SKM-1 treated with dmso at 0.1 percent for 144 hours (cell line): ENCODE measurements at regions not wholly inside any gene's neighbourhood (a gene's known extent, or its start where the extent isn't known, plus 50 kb on each side); places are given as distances from the start of the nearest gene placed in this dataset.
"Not testable (repeated sequence)": the region's sequence is repeated elsewhere in the genome, so short reads cannot be mapped to it uniquely, and the experiment has no call there.

Source experiments
- DNase-seq: peaks from one replicate; lab custom pipeline; 2025; ENCODE audit not compliant: unreplicated experiment; lab: John Stamatoyannopoulos, UW

DNA sequence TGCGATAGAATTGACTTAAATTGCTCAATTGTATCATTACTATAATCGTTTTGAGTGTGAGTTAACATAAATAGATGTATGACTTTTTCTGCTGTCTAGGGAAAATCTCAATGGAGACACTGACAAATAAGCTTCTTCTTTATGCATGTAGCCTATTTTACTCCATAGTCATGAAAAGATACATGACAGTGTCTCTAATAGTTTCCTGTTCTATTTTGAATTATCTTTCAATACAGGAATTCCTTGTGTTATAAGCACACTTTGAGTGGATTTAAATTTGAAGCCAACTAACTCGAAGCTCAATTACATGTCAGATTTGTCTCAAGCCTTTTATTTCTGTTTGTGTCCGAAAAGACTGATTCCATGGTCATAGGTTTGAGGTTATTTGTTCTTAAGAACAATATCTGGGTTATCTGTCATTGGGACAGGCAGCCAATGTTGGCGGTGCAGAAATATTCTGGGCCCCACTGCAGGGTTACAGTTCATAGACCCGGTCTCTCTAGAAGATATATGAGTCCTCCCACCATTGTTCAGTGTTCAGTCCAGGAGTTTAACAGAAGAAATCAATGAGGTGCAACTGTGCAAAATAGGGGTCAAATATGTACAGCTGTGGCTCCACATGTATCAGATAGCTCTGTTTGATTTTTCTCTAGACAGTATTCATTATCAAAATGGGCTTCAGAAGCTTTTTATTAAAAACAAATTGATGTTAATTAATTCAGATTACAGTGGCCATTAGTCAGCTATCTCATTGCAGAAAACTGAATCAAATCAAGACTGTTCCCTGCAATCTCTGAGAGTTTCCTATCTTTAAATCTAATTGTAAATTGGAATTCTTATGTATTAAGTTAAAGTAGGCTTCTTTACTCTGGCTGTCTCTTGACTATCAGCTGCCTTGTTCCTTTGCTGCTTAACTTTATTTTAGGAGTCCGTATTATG is 1238.8 kb downstream of the NXPH1 start:
- no peak for DNase-seq

DNA sequence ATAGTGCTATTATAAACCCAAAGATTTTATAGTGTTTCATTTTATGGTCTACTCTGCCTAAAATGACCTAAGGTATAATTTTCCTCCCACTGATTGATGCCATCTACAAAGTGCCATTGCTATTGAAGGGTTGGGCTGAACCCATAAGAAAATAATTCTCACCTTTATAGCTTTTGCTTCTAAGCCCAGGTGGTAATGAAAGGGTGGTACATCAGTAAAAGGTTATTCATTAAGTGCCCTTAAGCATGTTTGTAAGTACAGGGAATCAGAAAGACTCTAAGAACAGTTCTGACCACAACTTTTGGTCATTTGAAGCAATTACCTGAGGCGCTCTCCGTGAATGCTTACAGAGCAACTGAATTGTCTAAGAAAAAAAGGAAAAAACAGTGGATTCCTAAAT is 1247.3 kb downstream of the NXPH1 start:
- no peak for DNase-seq

DNA sequence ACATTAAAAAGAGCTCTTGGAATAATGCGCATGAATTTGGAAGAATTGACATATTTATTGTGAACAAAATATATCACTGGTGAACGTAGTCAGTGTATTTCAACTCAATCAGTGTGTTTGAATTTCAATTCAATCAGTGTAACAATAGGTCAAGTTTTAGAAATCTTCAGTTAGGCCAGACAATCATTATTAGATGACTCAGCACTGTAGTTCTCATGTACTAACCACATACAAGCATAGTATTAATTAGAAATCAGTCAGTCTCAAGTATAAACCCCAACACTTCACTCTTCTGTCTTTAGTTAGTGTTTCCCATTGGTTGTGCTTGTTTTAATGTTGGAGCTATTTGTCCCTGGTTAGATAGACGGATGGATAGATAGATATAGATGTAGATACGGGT is 1247.9 kb downstream of the NXPH1 start:
- DNase-seq, result no peak

DNA sequence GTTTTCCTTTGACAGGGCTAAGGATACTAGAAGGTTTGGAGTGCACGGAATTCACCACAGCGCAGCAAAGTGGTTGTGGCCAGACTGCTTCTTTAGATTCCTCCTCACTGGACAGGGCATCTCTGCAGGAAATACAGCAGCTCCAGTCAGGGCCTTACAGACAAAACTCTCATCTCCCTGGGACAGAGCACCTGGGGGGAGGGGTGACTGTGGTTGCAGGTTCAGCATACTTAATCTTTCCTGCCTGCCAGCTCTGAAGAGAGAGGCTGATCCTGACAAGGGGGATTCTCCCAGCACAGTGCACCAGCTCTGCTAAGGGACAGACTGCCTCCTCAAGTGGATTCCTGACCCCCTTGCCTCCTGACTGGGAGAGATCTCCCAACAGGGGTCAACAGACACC is 1257.9 kb downstream of the NXPH1 start:
- DNase-seq, result no peak

DNA sequence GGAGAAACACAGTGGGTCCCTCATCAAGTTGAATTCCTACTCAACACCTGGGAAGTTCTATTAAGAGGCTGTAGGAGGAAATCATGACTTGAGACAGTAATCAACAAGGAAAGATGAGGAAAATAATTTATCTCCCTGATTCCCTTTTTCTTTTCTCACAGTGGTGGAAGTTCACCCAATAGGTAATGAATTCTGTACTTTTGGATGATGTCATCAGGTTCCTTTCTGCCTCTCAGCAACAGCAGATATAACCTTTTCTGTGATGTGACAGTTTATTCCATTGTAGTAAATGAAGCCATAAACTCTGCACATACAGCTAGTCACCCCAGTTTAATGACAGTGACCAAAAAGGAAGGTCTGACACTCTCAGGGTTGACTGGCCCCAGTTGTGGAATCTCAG is 1265.0 kb downstream of the NXPH1 start:
- no peak for DNase-seq

DNA sequence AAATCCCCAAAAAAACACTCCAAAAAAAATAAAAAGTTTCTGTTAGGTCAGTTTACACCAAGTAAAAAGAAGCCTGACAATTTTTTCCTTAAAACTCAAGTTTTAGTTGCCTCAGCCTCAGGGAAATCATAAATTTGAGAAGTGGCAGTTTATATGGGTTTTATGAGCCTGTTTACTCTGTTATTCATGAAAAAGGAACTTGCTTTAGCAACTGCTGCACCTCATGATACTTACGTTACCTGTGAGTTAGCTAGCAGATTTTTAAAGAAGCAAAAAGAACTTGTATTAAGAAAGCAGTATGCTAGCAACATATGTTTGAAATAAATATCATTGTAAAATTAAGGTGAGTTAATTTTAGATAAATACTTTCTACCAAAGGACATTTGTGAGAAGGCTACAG is 1264.5 kb upstream of the PHF14 start:
- DNase-seq, result no peak

DNA sequence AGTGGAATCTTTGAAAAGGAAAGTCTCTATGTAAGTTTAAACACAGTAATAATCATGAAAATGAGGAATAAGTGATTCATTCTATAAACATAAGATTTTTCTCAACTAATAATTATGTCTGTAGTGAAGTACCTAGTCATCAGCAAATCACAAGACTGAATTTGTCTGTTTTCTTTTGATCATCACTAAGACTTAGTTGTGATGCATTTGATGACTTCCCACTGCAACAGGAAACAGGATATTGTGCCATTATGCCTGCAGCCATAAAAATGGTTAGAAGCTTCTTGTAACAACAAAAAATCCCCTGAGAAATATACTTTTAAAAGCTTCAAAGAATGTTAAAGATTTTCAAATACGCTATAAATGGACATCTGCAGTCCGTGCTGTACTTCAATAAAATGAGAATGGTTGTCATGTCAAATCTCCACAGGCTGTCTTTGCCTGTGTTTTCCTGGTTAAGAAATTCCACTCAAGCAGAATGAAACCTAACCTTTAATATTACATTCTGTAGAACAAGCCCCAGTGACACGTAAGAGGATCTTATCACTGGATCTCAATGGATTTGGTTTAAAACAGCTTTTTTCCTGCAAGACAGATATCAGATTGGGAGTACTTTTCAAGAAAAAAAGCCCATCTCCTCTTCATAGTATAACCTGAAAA is 1262.3 kb upstream of the PHF14 start:
- DNase-seq, result no peak

DNA sequence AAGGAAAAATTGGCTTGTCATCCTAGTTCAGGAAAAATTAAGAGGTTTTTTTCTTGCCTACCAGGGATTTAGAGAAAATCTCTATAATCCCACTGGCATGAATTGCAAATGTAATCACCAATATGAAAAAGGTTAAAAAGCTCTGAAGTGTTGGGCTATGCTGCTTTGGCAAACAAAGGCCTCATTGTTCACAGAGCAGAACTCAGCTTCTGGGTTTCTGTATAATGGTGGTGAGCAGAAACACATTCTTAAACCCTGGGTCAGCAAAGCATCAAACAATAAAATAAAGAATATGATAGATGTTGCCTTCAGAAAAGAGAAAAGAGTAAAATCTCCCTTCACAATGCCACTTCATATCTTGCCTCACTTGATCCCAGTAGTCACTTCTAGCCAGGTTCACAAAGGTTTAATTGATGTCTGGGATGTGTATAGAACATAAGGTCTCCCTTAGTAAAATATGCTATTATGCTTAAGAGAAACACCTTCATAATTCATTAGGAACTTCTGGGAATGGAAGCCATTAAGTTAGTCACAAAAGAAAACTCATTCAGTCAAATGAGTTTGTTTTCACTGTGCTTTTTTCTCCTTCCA is 1255.5 kb upstream of the PHF14 start:
- DNase-seq, result no peak

DNA sequence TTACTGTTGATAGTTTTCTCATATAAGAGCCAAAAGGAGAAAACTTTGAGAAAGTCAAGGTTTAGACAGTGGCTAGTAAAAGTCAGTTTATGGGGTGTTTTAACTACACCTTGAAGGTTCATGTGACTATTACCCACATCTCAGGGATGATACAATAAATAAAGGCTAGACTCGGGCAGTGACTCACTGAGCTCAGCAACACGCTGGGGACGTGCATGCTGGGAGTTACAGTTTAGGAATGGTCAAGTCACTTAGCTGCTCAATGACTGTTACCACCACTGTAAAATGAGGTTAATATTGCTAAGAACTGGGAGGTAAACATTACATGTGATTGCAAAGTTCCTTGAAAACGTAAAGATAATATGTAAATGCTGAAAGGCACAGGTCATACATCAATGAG is 1254.4 kb upstream of the PHF14 start:
- DNase-seq, result no peak

DNA sequence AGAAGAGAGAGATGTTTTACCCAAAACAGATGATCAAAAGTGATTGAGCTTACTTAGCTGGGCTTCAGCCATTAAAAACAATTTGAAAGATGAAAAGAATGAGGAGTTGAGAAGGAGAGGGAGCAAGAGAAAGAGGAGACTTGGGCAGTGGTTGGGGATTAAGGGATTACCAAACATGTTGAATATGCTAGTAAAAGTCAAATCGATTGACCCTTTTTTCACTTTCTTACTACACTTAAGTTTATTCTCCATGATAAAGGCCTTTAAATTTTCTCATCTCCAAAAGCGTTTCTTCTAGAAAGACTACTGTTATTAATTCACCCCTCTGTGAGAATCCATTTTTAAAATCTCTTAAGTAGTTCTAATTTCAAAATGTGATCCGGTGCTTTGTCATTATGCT is 1254.0 kb upstream of the PHF14 start:
- no peak for DNase-seq

DNA sequence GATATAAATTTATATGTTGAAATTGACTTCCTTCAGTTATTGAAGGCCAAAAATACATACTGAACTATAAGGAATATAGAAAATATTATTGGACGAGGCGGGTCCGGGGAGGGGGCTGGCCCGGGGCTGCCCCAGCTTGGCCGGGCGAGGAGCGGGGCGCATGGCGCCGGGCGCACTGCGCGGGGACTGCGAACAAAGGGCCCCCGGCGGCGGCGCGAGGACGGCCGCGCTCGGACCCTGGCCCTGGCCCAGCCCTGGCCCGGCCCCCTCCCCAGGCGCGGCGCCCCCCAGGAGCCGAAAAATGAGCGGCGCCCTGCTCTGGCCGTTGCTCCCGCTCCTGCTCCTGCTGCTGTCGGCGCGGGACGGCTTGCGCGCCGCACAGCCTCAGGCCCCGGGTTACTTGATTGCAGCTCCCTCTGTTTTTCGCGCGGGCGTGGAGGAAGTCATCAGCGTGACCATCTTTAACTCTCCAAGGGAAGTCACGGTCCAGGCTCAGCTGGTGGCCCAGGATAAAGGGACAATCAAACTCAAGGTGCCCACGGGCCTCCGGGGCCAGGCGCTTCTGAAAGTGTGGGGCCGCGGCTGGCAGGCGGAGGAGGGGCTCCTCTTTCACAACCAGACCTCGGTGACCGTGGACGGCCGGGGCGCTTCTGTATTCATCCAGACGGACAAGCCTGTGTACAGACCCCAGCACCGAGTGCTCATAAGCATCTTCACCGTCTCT is 1247.6 kb upstream of the PHF14 start:
- not testable (repeated sequence) for DNase-seq

DNA sequence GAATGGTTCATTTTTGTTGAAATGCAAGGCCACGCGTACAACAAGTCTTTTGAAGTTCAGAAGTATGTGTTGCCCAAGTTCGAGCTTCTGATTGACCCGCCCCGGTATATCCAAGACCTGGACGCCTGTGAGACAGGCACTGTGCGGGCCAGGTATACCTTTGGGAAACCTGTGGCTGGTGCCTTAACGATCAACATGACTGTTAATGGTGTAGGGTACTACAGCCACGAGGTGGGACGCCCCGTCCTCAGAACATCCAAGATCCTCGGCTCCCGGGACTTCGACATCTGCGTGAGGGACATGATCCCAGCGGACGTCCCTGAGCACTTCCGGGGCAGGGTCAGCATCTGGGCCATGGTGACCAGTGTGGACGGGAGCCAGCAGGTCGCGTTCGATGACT is 1246.9 kb upstream of the PHF14 start:
- DNase-seq, result not testable (repeated sequence)

DNA sequence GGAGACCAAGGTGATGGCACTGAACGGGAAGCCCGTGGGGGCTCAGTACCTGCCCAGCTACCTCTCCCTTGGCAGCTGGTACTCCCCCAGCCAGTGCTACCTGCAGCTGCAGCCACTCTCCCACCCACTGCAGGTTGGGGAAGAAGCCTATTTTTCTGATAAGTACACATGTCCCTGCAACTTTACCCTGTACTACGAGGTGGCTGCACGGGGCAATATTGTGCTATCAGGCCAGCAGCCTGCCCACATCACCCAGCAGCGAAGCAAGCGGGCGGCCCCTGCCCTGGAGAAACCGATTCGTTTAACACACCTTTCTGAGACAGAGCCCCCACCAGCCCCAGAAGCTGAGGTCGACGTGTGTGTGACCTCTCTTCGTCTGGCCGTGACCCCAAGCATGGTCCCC is 1246.2 kb upstream of the PHF14 start:
- not testable (repeated sequence) for DNase-seq

DNA sequence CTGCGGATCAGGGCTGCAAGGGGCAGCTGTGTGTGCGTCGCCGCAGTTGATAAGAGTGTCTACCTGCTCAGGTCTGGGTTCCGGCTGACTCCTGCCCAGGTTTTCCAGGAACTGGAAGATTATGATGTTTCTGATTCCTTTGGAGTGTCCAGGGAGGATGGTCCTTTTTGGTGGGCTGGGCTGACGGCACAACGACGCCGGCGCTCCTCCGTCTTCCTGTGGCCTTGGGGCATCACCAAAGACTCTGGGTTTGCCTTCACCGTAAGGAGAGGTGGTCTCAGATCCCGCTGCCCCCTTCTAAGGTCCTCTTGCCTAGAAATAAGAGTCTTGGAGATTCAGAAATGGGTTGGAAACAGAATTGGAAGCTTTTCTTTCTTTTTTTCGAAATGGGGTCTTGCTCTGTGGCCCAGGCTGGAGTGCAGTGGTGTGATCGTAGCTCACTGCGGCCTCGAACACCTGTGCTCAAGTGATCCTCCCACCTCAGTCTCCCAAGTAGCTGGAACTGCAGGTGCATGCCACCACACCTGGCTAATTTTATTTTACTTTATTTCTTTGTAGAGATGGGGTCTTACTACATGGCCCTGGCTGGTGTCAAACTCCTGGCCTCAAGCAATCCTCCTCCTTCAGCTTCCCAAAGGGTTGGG is 1245.5 kb upstream of the PHF14 start:
- not testable (repeated sequence) for DNase-seq

DNA sequence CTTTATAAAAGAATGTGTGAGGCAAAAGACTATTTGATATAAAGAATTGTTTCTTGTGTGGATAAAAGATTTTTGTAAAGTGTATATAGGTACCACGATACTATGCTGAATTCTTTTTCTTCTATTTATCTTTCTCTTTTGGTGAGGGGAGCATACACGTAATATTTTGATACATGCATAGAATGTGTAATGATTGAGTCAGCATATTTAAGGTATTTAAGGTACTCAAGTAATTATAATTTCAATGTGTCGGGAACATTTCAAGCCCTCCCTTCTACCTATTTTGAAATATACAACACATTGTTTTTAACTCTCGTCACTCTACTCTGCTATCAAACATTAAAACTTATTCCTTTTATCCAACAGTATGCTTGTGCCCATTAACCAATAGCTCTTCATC is 1221.6 kb upstream of the PHF14 start:
- no peak for DNase-seq

DNA sequence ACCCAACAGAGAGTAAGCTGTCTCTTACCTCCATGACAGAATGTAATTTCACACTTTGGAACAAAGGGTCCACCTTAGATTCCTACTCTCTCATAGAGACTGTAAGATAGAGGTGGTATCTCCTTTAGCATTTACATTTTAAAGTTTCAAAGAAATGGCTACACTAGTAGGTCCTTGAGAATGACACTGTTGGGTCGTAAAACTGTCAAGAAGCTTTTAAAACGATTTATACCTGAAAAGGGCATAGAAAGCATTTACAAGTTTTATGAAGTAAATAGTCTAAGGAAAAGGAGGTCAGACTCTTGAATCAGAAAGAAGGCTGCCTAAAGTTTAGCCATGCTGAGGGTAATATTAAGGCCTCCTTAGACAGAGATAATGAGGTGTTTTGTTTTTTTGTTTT is 1212.4 kb upstream of the PHF14 start:
- DNase-seq, result no peak

DNA sequence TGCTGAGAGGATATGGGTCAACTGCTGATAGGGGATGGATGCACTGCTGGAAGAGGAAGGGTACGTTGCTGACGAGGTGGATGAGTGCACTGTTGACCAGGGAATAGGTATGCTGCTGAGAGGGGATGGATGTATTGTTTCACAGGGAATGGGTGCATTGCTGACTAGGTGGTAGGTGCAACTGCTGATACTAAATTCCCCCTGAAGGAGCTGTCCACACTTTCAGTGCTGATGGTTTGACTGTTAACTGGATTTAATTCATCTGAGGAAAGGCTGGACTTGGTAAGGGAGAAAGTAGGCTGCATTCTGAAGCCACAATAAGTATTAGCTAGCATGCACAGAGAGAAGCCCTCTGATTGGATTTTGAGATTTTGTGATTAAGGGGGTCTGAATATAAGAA is 1196.8 kb upstream of the PHF14 start:
- no peak for DNase-seq

DNA sequence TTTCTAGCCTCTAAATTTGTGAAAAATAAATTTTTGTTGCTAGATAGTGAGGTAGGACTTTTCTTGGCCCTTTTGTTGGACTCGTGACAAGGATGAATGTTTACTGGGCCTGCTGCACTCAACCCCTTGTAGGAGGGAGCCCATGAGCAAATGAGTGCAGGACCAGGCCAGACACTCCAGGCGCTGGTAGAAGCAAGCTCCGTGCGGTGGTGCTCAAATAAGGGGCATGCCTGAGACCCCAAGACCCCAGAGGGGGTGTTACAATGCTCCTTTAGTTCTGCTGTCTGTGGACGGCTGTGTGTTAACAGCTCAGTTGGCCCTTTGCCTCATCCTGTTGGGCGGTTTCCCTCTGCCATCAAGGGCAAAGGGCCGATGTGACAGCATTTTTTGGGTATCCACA is 1195.3 kb upstream of the PHF14 start:
- DNase-seq, result no peak

DNA sequence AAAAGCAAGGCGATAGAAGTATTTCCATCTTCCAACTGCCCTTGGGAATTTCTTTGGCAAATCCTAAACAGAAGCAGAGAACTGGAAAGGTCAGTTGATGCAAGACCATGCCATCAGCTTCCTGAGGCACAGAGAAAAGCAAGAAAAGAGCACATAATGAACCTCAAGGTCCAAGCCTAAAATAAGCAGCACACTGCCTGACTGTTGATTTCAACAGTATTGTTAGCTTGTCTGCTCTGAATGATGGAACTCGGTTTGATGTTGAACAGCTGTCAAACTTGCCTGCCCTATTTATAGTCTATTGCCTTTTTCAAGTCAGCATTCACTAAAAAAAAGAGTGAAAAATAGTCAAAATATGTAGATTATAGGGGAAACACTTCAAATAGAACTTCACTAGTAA is 1192.0 kb upstream of the PHF14 start:
- DNase-seq, result no peak

DNA sequence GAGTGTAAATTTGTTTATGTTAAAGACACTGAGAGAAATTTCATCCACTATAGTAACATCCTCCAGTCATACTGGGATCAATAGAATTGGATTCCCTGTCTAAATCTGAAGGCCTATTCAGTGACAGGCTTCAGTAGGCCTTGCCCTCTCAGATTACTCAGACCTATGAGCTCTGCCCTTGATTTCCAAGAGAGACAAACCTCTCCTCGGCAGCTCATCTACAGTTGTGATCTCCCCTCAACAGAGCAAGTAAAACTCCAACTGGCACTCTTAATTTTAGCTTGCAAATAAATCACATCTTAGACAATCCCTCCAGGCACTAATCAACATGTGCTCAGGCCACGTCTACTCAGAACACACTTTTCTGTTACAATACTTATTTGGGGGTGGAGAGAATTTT is 1191.4 kb upstream of the PHF14 start:
- DNase-seq, result no peak

DNA sequence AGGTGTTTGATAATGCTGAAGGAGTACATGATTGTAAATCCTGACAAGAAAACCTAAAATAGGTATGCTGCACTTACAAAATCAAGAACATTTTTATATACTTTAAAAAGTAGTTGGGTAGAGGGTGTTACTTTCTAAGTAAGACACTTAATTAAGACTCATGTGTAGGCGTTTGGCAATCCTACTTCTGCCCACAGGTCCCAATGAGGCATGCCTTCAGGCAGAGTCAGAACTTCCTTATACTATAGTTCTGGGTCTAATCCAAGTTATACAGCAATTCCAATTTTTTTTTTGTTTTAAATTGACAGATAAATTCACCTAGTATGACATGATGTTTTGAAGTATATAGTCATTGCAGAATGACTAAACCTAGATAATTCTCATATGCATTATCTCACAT is 1188.5 kb upstream of the PHF14 start:
- no peak for DNase-seq
